ENCODE measurements at regions not wholly inside any gene's neighbourhood (a gene's known extent, or its start where the extent isn't known, plus 50 kb on each side); places are given as distances from the start of the nearest gene placed in this dataset.

GRCh38 chr14:56874375-56874774 is 64.1 kb upstream of the OTX2 start:
- TF ChIP-seq CTCF (IDR thresholded peaks at IDR 0.05 in 4 of 5, conservative IDR thresholded peaks at IDR 0.05 in 1 of 5) (no peak), POLR2A (IDR thresholded peaks at IDR 0.05) (no peak)

Measured in gastrocnemius medialis (tissue), 4 donors.